ENCODE measurements at regions not wholly inside any gene's neighbourhood (a gene's known extent, or its start where the extent isn't known, plus 50 kb on each side); places are given as distances from the start of the nearest gene placed in this dataset.

GRCh38 chr3:159928071-159928491 is 60.6 kb upstream of the IL12A start:
- TF ChIP-seq CTCF (IDR thresholded peaks at IDR 0.05) = no peak
- no peak for TF ChIP-seq POLR2A (IDR thresholded peaks at IDR 0.05)

Data from gastroesophageal sphincter (tissue), 3 donors.